HFF-Myc (cell line): ENCODE measurements at regions not wholly inside any gene's neighbourhood (a gene's known extent, or its start where the extent isn't known, plus 50 kb on each side); places are given as distances from the start of the nearest gene placed in this dataset.

Experiments used
- DNase-seq: peaks from one replicate; pipeline ENCODE4 v3.0.0-alpha.2; 2011; ENCODE audit warnings: low read depth; ENCODE audit errors: extremely low read depth
- H3K4me3 ChIP-seq: replicated peaks from 2 replicates; pipeline ENCODE4 v1.5.1; 2011; ENCODE audit warnings: low read depth, mild to moderate bottlenecking, control low read depth, low read length
- CTCF ChIP-seq: IDR thresholded peaks from 2 replicates; pipeline ENCODE4 v1.5.1; 2012; ENCODE audit warnings: mild to moderate bottlenecking, low read depth, low read length, control low read depth; ENCODE audit errors: missing control alignments

GRCh38 chrX:39516427-39516841, 581.3 kb downstream of the BCOR start:
- no peak for TF ChIP-seq CTCF
- H3K4me3 ChIP-seq = no peak overlapping the region
- no peak for DNase-seq

GRCh38 chrX:39518476-39519029, 579.2 kb downstream of the BCOR start:
- no peak for DNase-seq
- H3K4me3 ChIP-seq = no peak overlapping the region

GRCh38 chrX:39519030-39519488, 578.7 kb downstream of the BCOR start:
- no peak for DNase-seq

More at GRCh38 chrX:39518476-39519029, 579.2 kb downstream of the BCOR start:
- no peak for TF ChIP-seq CTCF

GRCh38 chrX:39519566-39520301, 578.0 kb downstream of the BCOR start:
- TF ChIP-seq CTCF = no peak
- H3K4me3 ChIP-seq = no peak overlapping the region
- DNase-seq = no peak

More at GRCh38 chrX:39519030-39519488, 578.7 kb downstream of the BCOR start:
- TF ChIP-seq CTCF = no peak
- H3K4me3 ChIP-seq = no peak overlapping the region

- DNase-seq = no peak
- no peak overlapping the region for H3K4me3 ChIP-seq
- no peak for TF ChIP-seq CTCF
Measured at GRCh38 chrX:39525758-39526157, 572.0 kb downstream of the BCOR start.

GRCh38 chrX:39527025-39527424, 570.7 kb downstream of the BCOR start:
- H3K4me3 ChIP-seq = no peak overlapping the region
- peak; percentile 27 for DNase-seq
- TF ChIP-seq CTCF = no peak
